SK-N-DZ (cell line): ENCODE measurements at regions not wholly inside any gene's neighbourhood (a gene's known extent, or its start where the extent isn't known, plus 50 kb on each side); places are given as distances from the start of the nearest gene placed in this dataset.
"Not testable (repeated sequence)": the region's sequence is repeated elsewhere in the genome, so short reads cannot be mapped to it uniquely, and the experiment has no call there.

ENCODE experiments used
- DNase-seq: peaks from one replicate; pipeline ENCODE4 v3.0.0-alpha.2; 2015; ENCODE audit warnings: low spot score

- no peak for DNase-seq
These were observed 865.0 kb upstream of the ACO1 start for GRCh38 chr9:31519424-31519823.

- DNase-seq, result no peak
These were observed 864.6 kb upstream of the ACO1 start for GRCh38 chr9:31519826-31520225.

- DNase-seq, result no peak
These were observed 864.0 kb upstream of the ACO1 start for GRCh38 chr9:31520301-31521085.

DNA sequence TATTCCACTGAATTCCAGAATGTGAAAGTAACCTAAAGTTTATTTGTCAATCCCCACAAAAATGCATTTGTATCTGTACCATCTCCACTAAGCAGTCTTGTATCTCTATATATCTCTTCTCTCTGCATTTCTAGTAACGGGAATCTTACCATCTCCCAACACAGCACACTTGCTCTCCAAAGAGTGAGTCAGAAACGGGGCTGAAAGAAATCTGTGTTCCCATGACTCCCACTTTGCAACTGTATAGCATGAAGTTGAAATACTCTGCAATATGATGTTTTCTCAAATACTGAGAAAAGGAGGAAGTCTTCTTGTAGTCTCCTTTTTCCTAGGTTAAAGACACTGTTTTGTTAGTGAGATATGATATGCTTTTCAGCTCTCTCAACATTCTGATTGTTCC lies 848.8 kb upstream of the ACO1 start:
- no peak for DNase-seq

DNA sequence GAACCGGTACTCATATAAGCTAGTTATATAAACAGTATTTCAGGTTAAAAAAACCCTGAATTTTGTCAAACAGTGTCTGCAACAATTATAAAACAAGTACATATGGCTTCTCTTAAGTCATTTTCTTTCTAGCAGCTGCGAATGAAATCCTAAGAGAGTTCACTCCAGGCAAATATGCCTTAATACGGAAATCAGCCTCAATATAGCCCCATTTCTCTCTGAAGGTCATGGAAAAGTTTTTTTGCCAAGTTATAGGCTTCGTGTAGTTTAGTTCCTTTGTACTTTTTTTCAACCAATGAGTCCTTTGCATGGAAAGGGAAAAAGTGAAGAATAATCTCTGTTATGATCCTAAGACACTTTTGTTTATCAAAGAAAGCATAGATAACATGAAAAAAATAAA lies 848.0 kb upstream of the ACO1 start:
- DNase-seq, result no peak

DNA sequence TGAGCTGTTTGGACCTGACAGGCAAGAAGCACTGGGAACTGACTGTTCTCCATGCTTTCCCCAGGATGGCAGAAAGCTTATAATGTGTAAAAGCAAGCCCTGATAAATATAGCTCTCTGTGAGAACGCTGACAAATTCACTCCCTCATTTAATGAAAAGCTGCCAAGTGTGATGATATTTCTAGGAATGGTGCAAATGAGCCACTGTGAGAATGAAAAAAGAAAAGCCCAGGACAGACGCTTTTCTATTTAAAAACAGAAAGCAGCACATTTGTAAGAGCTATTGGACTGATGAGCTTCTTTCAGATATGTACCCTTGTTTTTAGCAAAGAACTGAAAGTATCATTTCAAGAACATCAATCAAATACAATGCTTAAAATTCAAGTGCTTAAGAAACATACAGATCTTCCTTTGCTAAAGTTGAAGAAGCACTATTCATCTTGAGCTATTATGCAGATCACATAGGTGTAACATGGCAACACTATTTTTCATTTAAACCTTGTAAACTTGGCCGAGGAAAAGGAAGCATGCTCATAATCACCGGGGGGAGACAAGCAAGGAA lies 842.6 kb upstream of the ACO1 start:
- no peak for DNase-seq

GRCh38 chr9:31542384-31543055 lies 841.9 kb upstream of the ACO1 start:
- DNase-seq, result peak; percentile 32

DNA sequence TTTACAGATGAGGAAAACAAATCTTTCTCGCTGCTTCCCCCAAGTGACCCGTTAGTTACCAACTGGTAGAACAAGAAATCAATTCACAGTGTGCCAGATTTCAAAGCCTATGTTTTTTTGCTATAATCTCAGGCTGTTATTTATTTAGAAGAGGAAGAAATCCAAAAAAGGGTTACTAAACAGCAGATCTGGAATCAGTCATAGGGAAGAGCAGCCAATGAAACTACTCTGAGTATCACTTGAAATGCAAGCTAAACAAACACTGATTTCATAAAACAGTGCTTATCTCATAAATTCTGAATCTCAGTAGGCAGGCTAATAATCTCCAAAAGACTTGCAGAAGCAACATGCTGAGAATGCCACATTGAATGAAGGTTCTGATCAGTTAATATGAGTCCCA lies 829.5 kb upstream of the ACO1 start:
- no peak for DNase-seq

GRCh38 chr9:31556667-31557463 lies 827.6 kb upstream of the ACO1 start:
- no peak for DNase-seq

GRCh38 chr9:31572190-31572589 lies 812.3 kb upstream of the ACO1 start:
- DNase-seq, result not testable (repeated sequence)

DNA sequence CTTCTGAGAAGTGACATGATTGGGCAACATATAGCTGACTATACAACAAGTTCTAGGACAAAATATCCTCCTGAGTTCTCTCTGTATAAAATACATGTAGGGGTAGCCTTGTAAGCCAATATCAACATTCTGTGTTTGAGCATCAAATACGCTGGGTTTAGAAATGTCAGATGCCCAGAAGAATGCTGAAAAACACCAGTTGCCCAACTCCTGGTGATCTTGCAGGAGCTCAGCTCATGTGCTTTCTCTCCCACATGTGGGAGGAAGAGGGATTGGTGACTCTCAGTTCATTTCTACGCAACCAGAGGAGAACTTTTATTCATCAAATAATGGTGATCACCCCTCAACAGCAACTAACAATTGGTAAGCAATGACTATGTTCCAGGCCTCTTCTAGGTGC lies 810.9 kb upstream of the ACO1 start:
- DNase-seq, result no peak

GRCh38 chr9:31574006-31574765 lies 810.3 kb upstream of the ACO1 start:
- DNase-seq, result no peak

GRCh38 chr9:31582071-31582470 lies 802.4 kb upstream of the ACO1 start:
- no peak for DNase-seq

GRCh38 chr9:31582561-31582960 lies 801.9 kb upstream of the ACO1 start:
- DNase-seq, result no peak

- DNase-seq, result no peak
These were observed 799.3 kb upstream of the ACO1 start for GRCh38 chr9:31585158-31585557.

- no peak for DNase-seq
These were observed 797.3 kb upstream of the ACO1 start for GRCh38 chr9:31587146-31587545.

DNA sequence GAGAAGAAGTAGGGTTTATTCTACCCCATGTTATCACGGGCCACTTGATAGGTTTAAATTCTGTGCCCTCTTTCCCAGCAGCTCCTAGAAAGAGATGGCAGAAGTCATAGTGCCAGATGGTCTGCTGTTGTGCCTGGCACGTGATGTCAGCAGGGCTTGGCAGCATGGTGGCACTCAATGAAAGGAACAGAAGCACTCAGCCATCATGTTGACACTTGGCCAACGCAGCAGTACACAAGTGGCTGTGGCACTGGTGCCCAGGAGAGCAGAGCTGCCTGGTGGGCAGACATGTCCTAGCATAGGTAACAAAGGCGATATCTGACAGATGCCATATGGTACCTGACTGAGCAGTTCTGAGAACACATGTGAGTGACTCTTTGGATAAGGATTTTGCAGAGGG lies 796.4 kb upstream of the ACO1 start:
- no peak for DNase-seq

GRCh38 chr9:31588756-31589155 lies 795.7 kb upstream of the ACO1 start:
- no peak for DNase-seq

DNA sequence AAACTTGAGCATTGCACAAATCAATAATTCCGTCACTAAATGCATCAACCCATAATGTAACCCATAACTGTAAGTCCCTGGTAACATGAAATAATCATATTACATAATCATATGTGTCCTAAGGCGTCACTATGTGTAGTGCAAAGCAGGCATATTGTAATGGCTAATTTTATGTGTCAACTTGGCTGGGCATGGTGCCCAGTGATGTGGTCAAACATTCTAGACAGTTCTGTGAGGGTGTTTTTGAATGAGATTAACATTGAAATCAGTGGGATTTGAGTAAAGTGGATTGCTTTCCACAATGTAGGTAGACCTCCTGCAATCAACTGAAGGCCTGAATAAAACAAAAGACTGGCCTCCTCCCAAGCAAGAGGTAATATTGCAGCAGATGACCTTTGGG lies 794.4 kb upstream of the ACO1 start:
- DNase-seq, result no peak

DNA sequence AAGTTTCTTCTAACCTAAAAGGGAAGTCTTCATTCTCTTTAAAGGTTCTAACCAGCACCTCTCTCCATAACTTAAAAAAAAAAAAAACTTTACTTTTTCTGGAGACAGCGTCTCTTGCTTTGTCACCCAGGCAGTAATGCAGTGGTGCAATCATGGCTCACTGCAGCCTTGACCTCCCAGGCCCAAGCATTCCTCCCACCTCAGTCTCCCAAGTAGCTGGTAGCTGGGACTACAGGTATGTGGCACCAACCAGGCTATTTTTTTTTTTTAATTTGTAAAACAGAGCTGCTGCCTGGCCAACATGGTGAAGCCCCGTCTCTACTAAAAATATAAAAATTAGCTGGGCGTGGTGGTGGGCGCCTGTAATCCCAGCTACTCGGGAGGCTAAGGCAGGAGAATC lies 787.4 kb upstream of the ACO1 start:
- not testable (repeated sequence) for DNase-seq

- no peak for DNase-seq
These were observed 786.5 kb upstream of the ACO1 start for GRCh38 chr9:31597977-31598376.
